AG04449 (cell line): ENCODE measurements at regions not wholly inside any gene's neighbourhood (a gene's known extent, or its start where the extent isn't known, plus 50 kb on each side); places are given as distances from the start of the nearest gene placed in this dataset.

Experiments used
- CTCF ChIA-PET: fragments of 350-600 bp; formaldehyde crosslinking; extraction: SDS; loops from one replicate; lab custom pipeline; 2021; ENCODE audit warnings: antibody characterized with exemption; lab: Yijun Ruan, JAX
- POLR2A ChIA-PET: fragments of 400-600, 350-600 bp; formaldehyde crosslinking; extraction: SDS; loops from one replicate; lab custom pipeline; 2020; ENCODE audit warnings: antibody characterized with exemption, inconsistent platforms; lab: Yijun Ruan, JAX
- DNase-seq: peaks from one replicate; pipeline ENCODE4 v3.0.0-alpha.2; 2010; ENCODE audit warnings: low read depth, low spot score
- H3K4me3 ChIP-seq: 2 replicates; pipeline ENCODE4 v1.5.1; 2011; ENCODE audit warnings: low read depth, mild to moderate bottlenecking, control low read depth, low read length
- CTCF ChIP-seq: IDR thresholded peaks from one replicate; pipeline ENCODE4 v1.5.1; 2011; ENCODE audit warnings: mild to moderate bottlenecking, moderate library complexity, low read length, control low read depth, inconsistent platforms; ENCODE audit not compliant: insufficient read depth; ENCODE audit errors: missing control alignments

DNA sequence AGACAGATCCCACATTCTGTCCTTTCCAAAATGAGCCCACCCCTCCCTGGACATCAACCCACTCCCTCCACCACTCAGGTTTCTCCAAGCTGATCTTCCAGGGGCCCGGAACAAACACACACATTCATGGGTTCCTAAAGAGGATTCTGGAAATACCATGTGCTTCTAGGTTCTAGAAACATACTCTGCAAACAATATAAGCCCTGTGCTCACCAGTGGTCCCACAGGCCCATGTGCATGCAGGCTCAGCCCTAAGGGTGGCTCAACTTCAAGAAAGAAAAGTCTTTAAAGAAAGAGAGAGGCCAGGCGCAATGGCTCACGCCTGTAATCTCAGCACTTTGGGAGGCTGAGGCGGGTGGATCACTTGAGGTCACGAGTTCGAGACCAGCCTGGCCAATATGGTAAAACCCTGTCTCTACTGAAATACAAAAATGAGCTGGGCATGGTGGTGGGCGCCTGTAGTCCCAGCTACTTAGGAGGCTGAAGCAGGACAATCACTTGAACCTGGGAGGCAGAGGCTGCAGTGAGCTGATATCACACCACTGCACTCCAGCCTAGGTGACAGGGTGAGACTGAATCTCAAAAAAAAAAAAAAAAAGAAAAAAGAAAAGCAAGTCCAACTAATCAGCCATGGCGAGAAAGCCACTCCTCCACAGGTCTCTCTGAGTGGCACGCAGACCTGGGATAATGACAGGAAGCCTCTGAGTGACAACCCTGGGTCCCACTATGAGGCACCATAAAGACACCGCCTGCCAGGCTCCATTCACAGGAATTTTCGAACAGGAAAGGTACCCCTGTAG, 59.5 kb upstream of the PNMA1 start:
- POLR2A ChIA-PET, result interaction anchor here (1.5 kb wide), 1 partner anchor 14 kb away, joined by 3 read pairs; a partner anchor contains a TSS
- no peak overlapping the region for H3K4me3 ChIP-seq
- CTCF ChIA-PET, result interaction anchor here (1.1 to 4.7 kb wide), 2 partner anchors 12 to 16 kb away, joined by 3 to 17 read pairs; no protein-coding TSS in a partner anchor
- TF ChIP-seq CTCF, result no peak
- DNase-seq, result no peak

GRCh38 chr14:73771848-73772638, 57.9 kb upstream of the PNMA1 start:
- no peak for DNase-seq
- no peak for TF ChIP-seq CTCF
- ChIA-PET CTCF (interaction anchor here (1.6 to 4.7 kb wide), 3 partner anchors 14 to 43 kb away, joined by 4 to 17 read pairs (median 7); no protein-coding TSS in a partner anchor), POLR2A (interaction anchor here (1.5 kb wide), 1 partner anchor 12 kb away, joined by 3 read pairs; a partner anchor contains a TSS)
- H3K4me3 ChIP-seq, result no peak overlapping the region

- no peak overlapping the region for H3K4me3 ChIP-seq
- DNase-seq, result no peak
Observed at GRCh38 chr14:73770977-73771847, 57.0 kb upstream of the PNMA1 start.

GRCh38 chr14:73768107-73768506, 53.9 kb upstream of the PNMA1 start:
- no peak for DNase-seq
- POLR2A ChIA-PET, result interaction anchor here (1.6 kb wide), 1 partner anchor 8 kb away, joined by 5 read pairs; no protein-coding TSS in a partner anchor
- TF ChIP-seq CTCF, result no peak
- no peak overlapping the region for H3K4me3 ChIP-seq
- CTCF ChIA-PET, result interaction anchor here (0.9 to 2.6 kb wide), 4 partner anchors 9 to 39 kb away, joined by 3 to 15 read pairs (median 4); a partner anchor contains a TSS

More at GRCh38 chr14:73770977-73771847, 57.0 kb upstream of the PNMA1 start:
- no peak for TF ChIP-seq CTCF
- CTCF ChIA-PET, result interaction anchor here (1.6 to 2.0 kb wide), 2 partner anchors 13 to 42 kb away, joined by 4 to 7 read pairs; no protein-coding TSS in a partner anchor
- POLR2A ChIA-PET, result no interaction called here

DNA sequence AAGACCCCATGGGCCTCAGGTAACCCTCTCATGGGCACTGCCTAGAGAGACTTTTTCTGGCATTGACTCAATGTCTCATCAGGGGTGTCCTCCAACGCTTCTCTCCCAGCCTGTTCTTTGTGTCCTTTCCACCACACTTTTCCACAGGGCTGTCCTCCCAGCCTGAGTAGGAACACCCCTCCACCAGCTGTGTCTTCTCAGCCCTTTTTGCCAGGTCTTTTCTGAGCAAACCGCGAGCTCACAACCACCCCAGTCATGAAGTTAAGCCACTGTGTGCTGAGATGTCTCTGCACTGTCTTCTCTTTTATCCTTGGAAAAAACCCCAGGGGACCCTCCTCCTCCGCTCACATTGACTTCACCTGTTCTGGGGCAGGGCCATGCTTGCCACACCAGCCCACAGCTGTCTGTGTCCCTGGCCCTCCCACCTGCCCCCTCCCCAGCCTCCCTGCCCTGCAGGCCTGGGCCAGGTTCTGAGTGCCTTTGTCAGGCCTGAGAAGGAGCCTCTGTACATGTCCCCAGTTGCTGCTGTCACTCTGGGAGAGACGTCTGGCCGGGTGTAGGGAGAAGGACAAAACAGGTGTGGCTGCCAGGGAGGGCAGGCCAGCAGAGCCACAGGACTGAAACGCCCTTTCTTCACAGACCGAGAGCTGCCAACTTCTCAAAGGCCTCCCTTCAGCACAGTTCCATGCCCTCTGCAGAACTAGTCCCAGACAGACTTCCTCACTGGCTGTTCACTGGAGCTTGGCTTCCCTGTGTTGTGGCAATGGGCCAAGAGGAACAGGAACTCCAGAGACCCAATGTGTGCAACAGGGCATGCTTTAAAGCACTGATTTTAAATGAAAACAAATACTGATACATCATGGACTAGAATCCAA, 50.5 kb upstream of the PNMA1 start:
- POLR2A ChIA-PET, result interaction anchor here (0.6 kb wide), 1 partner anchor 102 kb away, joined by 4 read pairs; no protein-coding TSS in a partner anchor
- H3K4me3 ChIP-seq, result no peak overlapping the region
- CTCF ChIA-PET, result interaction anchor here (1.8 kb wide), 1 partner anchor 61 kb away, joined by 5 read pairs; no protein-coding TSS in a partner anchor
- DNase-seq, result no peak
- no peak for TF ChIP-seq CTCF
